ENCODE measurements at regions not wholly inside any gene's neighbourhood (a gene's known extent, or its start where the extent isn't known, plus 50 kb on each side); places are given as distances from the start of the nearest gene placed in this dataset.

DNA sequence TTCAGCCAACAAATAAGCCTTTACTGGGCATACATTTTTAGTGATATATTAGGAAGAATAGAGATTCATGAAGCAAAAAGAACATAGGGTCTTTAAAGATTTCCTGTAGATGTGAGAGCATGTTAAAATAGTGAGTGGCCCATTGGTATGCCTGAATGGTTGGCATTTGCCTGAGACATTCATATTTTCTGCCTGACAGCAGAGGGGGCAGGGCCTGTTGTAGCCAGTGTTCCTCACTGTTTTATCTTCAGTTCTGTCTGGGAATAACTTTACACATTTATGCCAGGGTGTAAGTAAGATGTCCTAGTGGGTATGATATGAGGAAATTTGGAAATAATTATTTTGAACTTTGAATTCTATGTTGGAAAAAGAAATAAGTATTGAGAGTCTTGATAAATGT lies 704.7 kb upstream of the ARPP21 start:
- H3K36me3 ChIP-seq: no peaks in the 10 kb centered on the region
- intact Hi-C loops (cut with DNase I): no loop called here
- TF ChIP-seq, protein P1, sequence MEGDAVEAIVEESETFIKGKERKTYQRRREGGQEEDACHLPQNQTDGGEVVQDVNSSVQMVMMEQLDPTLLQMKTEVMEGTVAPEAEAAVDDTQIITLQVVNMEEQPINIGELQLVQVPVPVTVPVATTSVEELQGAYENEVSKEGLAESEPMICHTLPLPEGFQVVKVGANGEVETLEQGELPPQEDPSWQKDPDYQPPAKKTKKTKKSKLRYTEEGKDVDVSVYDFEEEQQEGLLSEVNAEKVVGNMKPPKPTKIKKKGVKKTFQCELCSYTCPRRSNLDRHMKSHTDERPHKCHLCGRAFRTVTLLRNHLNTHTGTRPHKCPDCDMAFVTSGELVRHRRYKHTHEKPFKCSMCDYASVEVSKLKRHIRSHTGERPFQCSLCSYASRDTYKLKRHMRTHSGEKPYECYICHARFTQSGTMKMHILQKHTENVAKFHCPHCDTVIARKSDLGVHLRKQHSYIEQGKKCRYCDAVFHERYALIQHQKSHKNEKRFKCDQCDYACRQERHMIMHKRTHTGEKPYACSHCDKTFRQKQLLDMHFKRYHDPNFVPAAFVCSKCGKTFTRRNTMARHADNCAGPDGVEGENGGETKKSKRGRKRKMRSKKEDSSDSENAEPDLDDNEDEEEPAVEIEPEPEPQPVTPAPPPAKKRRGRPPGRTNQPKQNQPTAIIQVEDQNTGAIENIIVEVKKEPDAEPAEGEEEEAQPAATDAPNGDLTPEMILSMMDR (IDR thresholded peaks at IDR 0.05): no peak
- TF ChIP-seq POLR2A (IDR thresholded peaks at IDR 0.05): no peak
- no peak overlapping the region for H3K4me3 ChIP-seq (replicated peaks in 1 of 3)
- no peak overlapping the region for H3K27ac ChIP-seq
- H3K9me3 ChIP-seq: no peaks in the 10 kb centered on the region
- no peaks in the 10 kb centered on the region for H3K4me1 ChIP-seq
- DNase-seq: no peak
- no peaks in the 10 kb centered on the region for H3K27me3 ChIP-seq

DNA sequence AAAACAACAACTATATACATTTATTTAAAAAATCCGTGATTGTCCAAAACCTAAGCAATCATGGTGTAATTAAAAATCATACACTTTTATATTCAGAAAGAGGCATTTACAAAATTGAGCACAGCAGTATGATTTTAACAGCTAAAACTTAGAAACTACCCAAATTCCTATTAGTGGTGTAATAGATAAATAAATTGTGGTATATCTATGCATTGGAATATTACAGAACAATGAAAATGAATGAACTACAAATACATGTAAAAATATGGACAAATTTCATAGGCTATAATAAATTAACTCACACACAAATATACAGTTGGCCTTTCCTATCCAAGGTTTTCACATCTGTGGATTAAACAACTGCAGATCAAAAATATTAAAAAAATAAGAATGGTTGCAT lies 700.5 kb upstream of the ARPP21 start:
- no peaks in the 10 kb centered on the region for H3K27me3 ChIP-seq
- no peak overlapping the region for H3K4me3 ChIP-seq (replicated peaks in 1 of 3)
- H3K9me3 ChIP-seq: no peaks in the 10 kb centered on the region
- WGBS, 2 donors: 89 to 92% methylated on average over 1 of the region's 1 CpG
- no peak for DNase-seq
- TF ChIP-seq, protein P1 (IDR thresholded peaks at IDR 0.05): no peak
- TF ChIP-seq POLR2A (IDR thresholded peaks at IDR 0.05): no peak
- H3K27ac ChIP-seq: no peak overlapping the region
- no peaks in the 10 kb centered on the region for H3K4me1 ChIP-seq
- intact Hi-C loops (cut with DNase I): no loop called here
- H3K36me3 ChIP-seq: no peaks in the 10 kb centered on the region

DNA sequence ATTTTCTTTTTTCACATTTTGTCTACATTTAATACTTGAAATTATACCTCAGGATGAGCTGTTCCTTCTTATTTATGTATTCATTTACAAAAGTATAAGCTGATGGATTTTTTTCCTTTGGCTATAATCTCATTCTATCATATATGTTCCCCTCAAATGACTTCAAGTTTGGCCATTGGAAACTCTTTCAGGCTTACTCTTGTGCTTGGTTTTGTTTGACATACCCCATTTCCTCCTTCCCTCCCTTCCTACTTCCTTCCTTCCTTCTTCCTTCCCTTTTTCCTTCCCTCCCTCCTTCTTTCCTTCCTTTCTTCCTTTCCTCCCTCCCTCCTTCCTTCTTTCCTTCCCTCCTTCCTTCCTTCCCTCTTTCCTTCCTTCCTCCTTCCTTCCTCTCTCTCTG lies 697.1 kb upstream of the ARPP21 start:
- no peak for DNase-seq
- TF ChIP-seq, protein P1 (IDR thresholded peaks at IDR 0.05): no peak
- no peak for TF ChIP-seq POLR2A (IDR thresholded peaks at IDR 0.05)

DNA sequence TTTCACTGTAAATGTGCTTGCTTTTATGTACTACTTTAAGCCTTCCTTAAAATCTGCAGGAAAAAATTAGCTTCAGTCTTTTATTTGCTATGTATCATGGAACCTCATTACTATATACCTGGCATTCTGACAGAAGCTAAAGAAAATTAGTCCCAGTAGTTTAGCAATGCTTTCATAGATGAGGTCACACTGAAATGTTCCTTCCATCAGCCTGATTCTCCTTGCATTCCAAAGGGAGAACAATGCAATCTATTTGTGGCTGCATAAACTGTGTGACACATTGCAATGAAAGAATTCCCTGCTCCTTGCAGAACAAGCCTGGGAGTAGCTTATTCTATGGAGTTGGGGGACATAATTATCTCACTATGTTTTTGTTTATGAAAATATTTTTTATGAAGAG lies 691.5 kb upstream of the ARPP21 start:
- Histone ChIP-seq H3K27ac (no peak overlapping the region), H3K4me1 (no peaks in the 10 kb centered on the region), H3K4me3 (replicated peaks in 1 of 3) (no peak overlapping the region), H3K36me3 (no peaks in the 10 kb centered on the region), H3K27me3 (no peaks in the 10 kb centered on the region), H3K9me3 (no peaks in the 10 kb centered on the region)
- TF ChIP-seq POLR2A (IDR thresholded peaks at IDR 0.05): no peak
- TF ChIP-seq, protein P1 (IDR thresholded peaks at IDR 0.05): no peak
- no peak for DNase-seq
- intact Hi-C loops (cut with DNase I): no loop called here

More for the DNA sequence above, 697.1 kb upstream of the ARPP21 start:
- H3K27ac ChIP-seq: no peak overlapping the region
- no peaks in the 10 kb centered on the region for H3K4me1 ChIP-seq
- H3K9me3 ChIP-seq: no peaks in the 10 kb centered on the region
- no peaks in the 10 kb centered on the region for H3K36me3 ChIP-seq
- H3K4me3 ChIP-seq (replicated peaks in 1 of 3): no peak overlapping the region
- H3K27me3 ChIP-seq: no peaks in the 10 kb centered on the region
- intact Hi-C loops (cut with DNase I): no loop called here

DNA sequence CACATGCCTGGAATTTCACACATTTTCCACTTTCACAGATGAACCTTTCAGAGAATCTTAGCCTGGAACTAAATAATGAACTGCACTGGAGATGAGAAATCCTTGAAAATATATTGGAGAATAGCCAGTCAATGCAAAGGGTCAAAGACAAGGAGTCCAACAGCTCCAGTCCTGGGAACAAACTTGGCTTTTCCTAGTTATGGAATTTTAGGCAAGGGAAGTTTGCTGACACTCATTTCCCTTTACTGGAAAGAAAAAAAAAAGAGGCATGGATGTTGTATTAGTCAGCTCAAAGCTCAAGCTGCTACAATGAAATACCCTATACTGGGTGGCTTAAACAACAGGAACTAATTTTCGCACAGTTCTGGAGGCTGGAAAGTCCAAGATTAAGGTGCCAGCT lies 690.8 kb upstream of the ARPP21 start:
- Histone ChIP-seq H3K9me3 (no peaks in the 10 kb centered on the region), H3K4me3 (replicated peaks in 1 of 3) (no peak overlapping the region), H3K27ac (no peak overlapping the region), H3K27me3 (no peaks in the 10 kb centered on the region), H3K36me3 (no peaks in the 10 kb centered on the region), H3K4me1 (no peaks in the 10 kb centered on the region)
- no peak for DNase-seq
- TF ChIP-seq POLR2A (IDR thresholded peaks at IDR 0.05): no peak
- TF ChIP-seq, protein P1 (IDR thresholded peaks at IDR 0.05): no peak
- intact Hi-C loops (cut with DNase I): no loop called here
- WGBS, 2 donors: 48 to 66% methylated on average over 1 of the region's 1 CpG
